ENCODE measurements at regions not wholly inside any gene's neighbourhood (a gene's known extent, or its start where the extent isn't known, plus 50 kb on each side); places are given as distances from the start of the nearest gene placed in this dataset.
A peak's percentile ranks its signal among the peaks of the same experiment; 100 is the strongest.

DNA sequence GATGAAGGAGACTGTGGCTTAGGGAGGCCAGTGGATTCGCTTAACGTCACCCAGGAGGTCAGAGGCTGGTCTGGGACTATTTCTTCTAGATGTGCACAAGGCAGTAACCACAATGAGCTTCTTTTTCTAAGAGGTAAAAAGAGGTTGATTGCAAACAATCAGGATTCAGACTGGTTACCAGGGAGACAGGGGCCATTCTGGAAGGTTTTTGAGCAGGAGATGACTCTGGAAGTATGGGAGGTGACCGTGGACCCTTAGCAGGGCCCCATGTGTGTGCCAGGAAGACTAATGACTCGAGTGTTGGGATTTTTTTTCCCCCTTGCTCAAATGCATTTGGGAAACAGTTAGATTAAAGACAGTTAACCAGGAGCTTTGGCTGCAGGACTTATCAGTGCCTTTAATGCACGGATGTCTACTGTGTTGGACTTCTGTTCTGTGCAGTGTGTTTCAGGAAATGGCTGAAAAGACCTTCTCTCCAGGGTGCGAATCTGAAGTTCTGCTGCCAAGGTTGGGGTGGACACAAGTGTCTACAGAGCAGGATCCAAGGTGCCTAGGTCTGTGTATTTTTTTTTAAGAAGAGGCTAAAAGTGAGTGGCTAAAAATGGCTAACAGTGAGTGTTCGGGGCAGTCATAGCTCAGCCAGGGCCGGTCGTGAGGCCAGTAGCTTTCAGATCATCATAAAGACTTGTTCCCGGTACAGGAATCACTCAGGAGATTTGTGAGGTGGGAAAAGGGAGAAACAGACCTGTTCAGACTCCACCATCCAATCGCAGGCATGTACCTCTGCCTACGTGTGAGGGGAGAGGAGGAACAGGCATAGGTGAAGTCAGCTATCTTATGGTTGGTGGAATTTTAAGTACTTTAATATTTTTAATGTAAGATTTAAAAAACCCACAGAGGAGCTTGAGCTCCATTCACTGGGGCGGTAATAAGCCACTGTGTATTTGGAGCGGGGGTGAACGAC, 82.3 kb upstream of the CIBAR2 start:
- Histone ChIP-seq H2AK9ac (replicated peaks; ENCODE audit: low read depth, low read length, poor library complexity) (peak overlapping the region; percentile 22), H3K4ac (ENCODE audit: low read depth, low read length) (peak overlapping the region; percentile 87), H3K4me1 (ENCODE audit: control insufficient read depth, insufficient read depth, low read length) (peaks cover 52% of the 10 kb centered on the region), H3K27me3 (ENCODE audit: control insufficient read depth, insufficient read depth, low read length) (no peaks in the 10 kb centered on the region), H2AFZ (replicated peaks; ENCODE audit: low read length, poor library complexity) (no peak overlapping the region), H2BK120ac (ENCODE audit: low read depth, low read length) (peak overlapping the region; percentile 81), H3K9ac (ENCODE audit: low read depth, low read length) (no peak overlapping the region), H3K23ac (ENCODE audit: low read depth, low read length) (peak overlapping the region; percentile 73), H3K4me2 (ENCODE audit: low read depth, low read length) (no peak overlapping the region), H2BK20ac (ENCODE audit: low read depth, low read length) (peak overlapping the region; percentile 84; the same call in 1 of the 2 replicates), H3K4me3 (ENCODE audit: insufficient read depth, low read depth, low read length) (no peak overlapping the region), H4K20me1 (ENCODE audit: insufficient read depth, low read length) (peaks cover 12% of the 10 kb centered on the region), H3K14ac (replicated peaks; ENCODE audit: low read depth, low read length) (peak overlapping the region; percentile 77), H3K79me1 (ENCODE audit: low read depth in 1 of 2, low read length in 2 of 2) (peaks cover 54 to 92% of the 10 kb centered on the region in 2 experiments), H2AK5ac (ENCODE audit: low read depth, low read length) (peak overlapping the region; percentile 94), H4K91ac (ENCODE audit: insufficient read depth, low read depth, low read length) (peak overlapping the region; percentile 52), H4K5ac (ENCODE audit: low read depth, low read length) (peak overlapping the region; percentile 38; the same call in 1 of the 2 replicates), H3K18ac (ENCODE audit: low read depth, low read length) (peak overlapping the region; percentile 48), H3K56ac (ENCODE audit: extremely low read depth, insufficient read depth, low read length) (no peak overlapping the region), H3K27ac (ENCODE audit: insufficient read depth, low read length) (peak overlapping the region; percentile 13; the same call in 1 of the 2 replicates), H2BK5ac (ENCODE audit: low read depth, low read length, poor library complexity, severe bottlenecking) (no peak overlapping the region), H3K9me3 (ENCODE audit: control insufficient read depth, insufficient read depth, low read length) (no peaks in the 10 kb centered on the region), H3K9me1 (ENCODE audit: insufficient read depth, low read length) (peaks cover 49% of the 10 kb centered on the region), H4K8ac (ENCODE audit: low read depth in 2 of 2, low read length in 2 of 2) (peak overlapping the region in 1 of 2 experiments; percentile 67; a peak in 1 of 4 replicates), H2BK15ac (ENCODE audit: low read depth, low read length) (peak overlapping the region; percentile 72; the same call in 2 of the 3 replicates), H3K36me3 (ENCODE audit: control insufficient read depth, insufficient read depth, low read length) (0 out of 2 replicates have a peak, but pooled peaks cover 1% of the 10 kb centered on the region)
- no TSS peak for BruUV-seq (replicated peaks)
- dilution Hi-C loops (cut with HindIII; ENCODE audit: low sequenced_read_pairs, unreplicated experiment) (no loop called here), in situ Hi-C loops (cut with MboI; ENCODE audit: low sequenced_read_pairs) (no loop called here), intact Hi-C loops (cut with micrococcal nuclease) (loop anchor here (5.0 kb wide), 1 partner anchor 43 kb away; no protein-coding TSS in a partner anchor)
- ATAC-seq (ENCODE audit: low read depth) (no peak), DNase-seq (no peak)
- POLR2A ChIA-PET (ENCODE audit: unreplicated experiment): no interaction called here
- WGBS, 2 experiments (ENCODE audit: extremely low coverage in 2 of 2, insufficient read length in 1 of 2): 92% methylated on average over 4 of the region's 15 CpGs; no CpG with 5 or more reads in 1 of the 2 experiments
- CTCF ChIA-PET: interaction anchor here (0.6 kb wide), 1 partner anchor 465 kb away, joined by 3 read pairs; no protein-coding TSS in a partner anchor
- TF ChIP-seq SMC3 (IDR thresholded peaks at IDR 0.05; ENCODE audit: low read depth, low read length): no peak
- TF ChIP-seq MAZ (IDR thresholded peaks at IDR 0.05; ENCODE audit: borderline replicate concordance, low read depth, low read length): no peak
- no peak for TF ChIP-seq CHD1 (IDR thresholded peaks at IDR 0.05; ENCODE audit: low read depth, low read length)
- TF ChIP-seq CEBPB (IDR thresholded peaks at IDR 0.05; ENCODE audit: low read depth, low read length): no peak
- TF ChIP-seq FOS (IDR thresholded peaks at IDR 0.05; ENCODE audit: low read depth, low read length): no peak
- no peak for TF ChIP-seq BHLHE40 (IDR thresholded peaks at IDR 0.05; ENCODE audit: low read depth, low read length)
- no peak for TF ChIP-seq MXI1 (IDR thresholded peaks at IDR 0.05; ENCODE audit: borderline replicate concordance, low read depth, low read length)
- no peak for TF ChIP-seq MAFK (IDR thresholded peaks at IDR 0.05; ENCODE audit: low read depth, low read length)
- no peak for TF ChIP-seq POLR2A (IDR thresholded peaks at IDR 0.05; ENCODE audit: low read depth, low read length)
- TF ChIP-seq, protein P1, sequence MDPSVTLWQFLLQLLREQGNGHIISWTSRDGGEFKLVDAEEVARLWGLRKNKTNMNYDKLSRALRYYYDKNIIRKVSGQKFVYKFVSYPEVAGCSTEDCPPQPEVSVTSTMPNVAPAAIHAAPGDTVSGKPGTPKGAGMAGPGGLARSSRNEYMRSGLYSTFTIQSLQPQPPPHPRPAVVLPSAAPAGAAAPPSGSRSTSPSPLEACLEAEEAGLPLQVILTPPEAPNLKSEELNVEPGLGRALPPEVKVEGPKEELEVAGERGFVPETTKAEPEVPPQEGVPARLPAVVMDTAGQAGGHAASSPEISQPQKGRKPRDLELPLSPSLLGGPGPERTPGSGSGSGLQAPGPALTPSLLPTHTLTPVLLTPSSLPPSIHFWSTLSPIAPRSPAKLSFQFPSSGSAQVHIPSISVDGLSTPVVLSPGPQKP (IDR thresholded peaks at IDR 0.05; ENCODE audit: borderline replicate concordance, low read depth, low read length): no peak
- TF ChIP-seq, protein P2, sequence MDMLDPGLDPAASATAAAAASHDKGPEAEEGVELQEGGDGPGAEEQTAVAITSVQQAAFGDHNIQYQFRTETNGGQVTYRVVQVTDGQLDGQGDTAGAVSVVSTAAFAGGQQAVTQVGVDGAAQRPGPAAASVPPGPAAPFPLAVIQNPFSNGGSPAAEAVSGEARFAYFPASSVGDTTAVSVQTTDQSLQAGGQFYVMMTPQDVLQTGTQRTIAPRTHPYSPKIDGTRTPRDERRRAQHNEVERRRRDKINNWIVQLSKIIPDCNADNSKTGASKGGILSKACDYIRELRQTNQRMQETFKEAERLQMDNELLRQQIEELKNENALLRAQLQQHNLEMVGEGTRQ (IDR thresholded peaks at IDR 0.05; ENCODE audit: low read depth, low read length): no peak
- TF ChIP-seq RAD21 (IDR thresholded peaks at IDR 0.05; ENCODE audit: low read length): no peak
- no peak for TF ChIP-seq RCOR1 (IDR thresholded peaks at IDR 0.05; ENCODE audit: insufficient replicate concordance, low read length)

All from IMR-90 (cell line).